Breast epithelium (tissue), 3 donors: ENCODE measurements at regions not wholly inside any gene's neighbourhood (a gene's known extent, or its start where the extent isn't known, plus 50 kb on each side); places are given as distances from the start of the nearest gene placed in this dataset.

ENCODE experiments used
- POLR2A ChIP-seq: fragments of 450-650 bp; IDR thresholded peaks from one replicate; pipeline ENCODE4 v1.6.1; 2016; ENCODE audit warnings: antibody characterized with exemption, mild to moderate bottlenecking, moderate library complexity
- POLR2AphosphoS5 ChIP-seq, 3 donors: sonication (generic); formaldehyde crosslinking; IDR thresholded peaks; one replicate each; pipeline ENCODE4 v1.6.1; 2017; ENCODE audit warnings: antibody characterized with exemption in 3 of 3
- TF ChIP-seq, protein P1 (sequence below), 3 donors: fragments of 450-650 bp; IDR thresholded peaks; one replicate each; pipeline ENCODE4 v1.5.1; 2016 to 2017; ENCODE audit warnings: antibody characterized with exemption in 3 of 3, mild to moderate bottlenecking in 3 of 3, moderate library complexity in 3 of 3

DNA sequence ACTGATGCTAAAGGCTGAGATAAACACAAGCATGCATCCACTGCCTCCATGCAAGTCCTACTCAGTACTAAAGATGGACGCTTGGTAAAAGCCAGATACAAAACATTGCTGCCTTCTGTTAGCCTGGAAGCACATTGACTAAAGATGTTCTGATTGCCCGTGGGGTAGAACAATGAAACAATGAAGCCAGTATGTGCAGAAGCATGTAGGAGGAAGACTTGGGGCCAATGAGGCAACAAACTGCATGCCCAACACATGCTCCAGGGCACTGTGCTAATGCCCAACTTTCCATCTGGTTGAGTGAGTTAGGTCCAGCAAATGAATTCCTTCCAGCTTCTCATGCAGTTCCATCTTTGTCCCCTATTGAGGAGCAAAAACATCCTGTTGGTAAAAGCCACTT lies 1245.5 kb downstream of the GATA3 start:
- TF ChIP-seq, protein P1, sequence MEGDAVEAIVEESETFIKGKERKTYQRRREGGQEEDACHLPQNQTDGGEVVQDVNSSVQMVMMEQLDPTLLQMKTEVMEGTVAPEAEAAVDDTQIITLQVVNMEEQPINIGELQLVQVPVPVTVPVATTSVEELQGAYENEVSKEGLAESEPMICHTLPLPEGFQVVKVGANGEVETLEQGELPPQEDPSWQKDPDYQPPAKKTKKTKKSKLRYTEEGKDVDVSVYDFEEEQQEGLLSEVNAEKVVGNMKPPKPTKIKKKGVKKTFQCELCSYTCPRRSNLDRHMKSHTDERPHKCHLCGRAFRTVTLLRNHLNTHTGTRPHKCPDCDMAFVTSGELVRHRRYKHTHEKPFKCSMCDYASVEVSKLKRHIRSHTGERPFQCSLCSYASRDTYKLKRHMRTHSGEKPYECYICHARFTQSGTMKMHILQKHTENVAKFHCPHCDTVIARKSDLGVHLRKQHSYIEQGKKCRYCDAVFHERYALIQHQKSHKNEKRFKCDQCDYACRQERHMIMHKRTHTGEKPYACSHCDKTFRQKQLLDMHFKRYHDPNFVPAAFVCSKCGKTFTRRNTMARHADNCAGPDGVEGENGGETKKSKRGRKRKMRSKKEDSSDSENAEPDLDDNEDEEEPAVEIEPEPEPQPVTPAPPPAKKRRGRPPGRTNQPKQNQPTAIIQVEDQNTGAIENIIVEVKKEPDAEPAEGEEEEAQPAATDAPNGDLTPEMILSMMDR (IDR thresholded peaks at IDR 0.05) = no peak
- no peak for TF ChIP-seq POLR2AphosphoS5 (IDR thresholded peaks at IDR 0.05)
- TF ChIP-seq POLR2A = no peak
